ENCODE measurements at regions not wholly inside any gene's neighbourhood (a gene's known extent, or its start where the extent isn't known, plus 50 kb on each side); places are given as distances from the start of the nearest gene placed in this dataset.

DNA sequence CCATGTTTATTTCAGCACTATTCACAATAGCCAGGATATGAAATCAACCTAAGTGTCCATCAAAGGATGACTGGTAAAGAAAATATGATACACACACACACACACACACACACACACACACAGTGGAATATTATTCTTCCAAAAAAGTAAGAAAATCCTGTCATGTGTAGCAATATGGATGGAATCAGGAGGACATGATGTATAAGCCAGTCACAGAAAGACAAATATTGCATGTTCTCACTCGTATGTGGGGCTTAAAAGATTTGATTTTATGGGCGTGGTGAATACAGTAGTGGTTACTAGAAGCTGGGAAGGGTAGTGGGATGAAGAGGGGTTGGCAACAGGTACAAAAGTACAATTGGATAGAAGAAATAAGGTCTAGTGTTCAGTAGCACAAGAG lies 207.0 kb upstream of the PRDM1 start:
- TF ChIP-seq, protein P1, sequence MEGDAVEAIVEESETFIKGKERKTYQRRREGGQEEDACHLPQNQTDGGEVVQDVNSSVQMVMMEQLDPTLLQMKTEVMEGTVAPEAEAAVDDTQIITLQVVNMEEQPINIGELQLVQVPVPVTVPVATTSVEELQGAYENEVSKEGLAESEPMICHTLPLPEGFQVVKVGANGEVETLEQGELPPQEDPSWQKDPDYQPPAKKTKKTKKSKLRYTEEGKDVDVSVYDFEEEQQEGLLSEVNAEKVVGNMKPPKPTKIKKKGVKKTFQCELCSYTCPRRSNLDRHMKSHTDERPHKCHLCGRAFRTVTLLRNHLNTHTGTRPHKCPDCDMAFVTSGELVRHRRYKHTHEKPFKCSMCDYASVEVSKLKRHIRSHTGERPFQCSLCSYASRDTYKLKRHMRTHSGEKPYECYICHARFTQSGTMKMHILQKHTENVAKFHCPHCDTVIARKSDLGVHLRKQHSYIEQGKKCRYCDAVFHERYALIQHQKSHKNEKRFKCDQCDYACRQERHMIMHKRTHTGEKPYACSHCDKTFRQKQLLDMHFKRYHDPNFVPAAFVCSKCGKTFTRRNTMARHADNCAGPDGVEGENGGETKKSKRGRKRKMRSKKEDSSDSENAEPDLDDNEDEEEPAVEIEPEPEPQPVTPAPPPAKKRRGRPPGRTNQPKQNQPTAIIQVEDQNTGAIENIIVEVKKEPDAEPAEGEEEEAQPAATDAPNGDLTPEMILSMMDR (IDR thresholded peaks at IDR 0.05), result no peak
- TF ChIP-seq POLR2A (IDR thresholded peaks at IDR 0.05), result no peak

Data from body of pancreas (tissue), 4 donors.